Urinary bladder (tissue), 1 donor: ENCODE measurements at regions not wholly inside any gene's neighbourhood (a gene's known extent, or its start where the extent isn't known, plus 50 kb on each side); places are given as distances from the start of the nearest gene placed in this dataset. TPM values are rescaled to one million over a fixed set of nuclear protein-coding genes. Genes with fewer than 3 reads are reported as not detected.

Source experiments
- small RNA-seq: library from RNA; depleted of rRNA; stranded (forward); fragments of <200 nt; gene quantifications from one replicate; pipeline ENCODE3, GENCODE V24; 2014

Small RNA genes in the stretch of these regions (small RNA-seq; reads per million reads assigned to genes)
- gene AL606845.1 (not detected), gene RNU6-475P (not detected)
